ENCODE measurements at regions not wholly inside any gene's neighbourhood (a gene's known extent, or its start where the extent isn't known, plus 50 kb on each side); places are given as distances from the start of the nearest gene placed in this dataset.

GRCh38 chr15:95300958-95301357 is 1029.5 kb upstream of the NR2F2 start:
- ATAC-seq (ENCODE audit: low read depth) (peak; percentile 70), DNase-seq (ENCODE audit: low spot score) (no peak)
- no peak for TF ChIP-seq CTCF (IDR thresholded peaks at IDR 0.05; ENCODE audit: poor library complexity, severe bottlenecking)
- no peaks in the 10 kb centered on the region for H3K4me1 ChIP-seq (ENCODE audit: insufficient read depth, poor library complexity, severe bottlenecking)
- H3K9me3 ChIP-seq (ENCODE audit: severe bottlenecking), result no peaks in the 10 kb centered on the region
- H3K36me3 ChIP-seq (ENCODE audit: low read depth), result no peaks in the 10 kb centered on the region
- H3K27ac ChIP-seq (ENCODE audit: poor library complexity, severe bottlenecking), result no peak overlapping the region
- no peaks in the 10 kb centered on the region for H3K27me3 ChIP-seq (ENCODE audit: insufficient read depth, poor library complexity, severe bottlenecking)
- no peak overlapping the region for H3K4me3 ChIP-seq (ENCODE audit: severe bottlenecking)

GRCh38 chr15:95302206-95302605 is 1028.3 kb upstream of the NR2F2 start:
- Histone ChIP-seq H3K4me3 (ENCODE audit: severe bottlenecking) (no peak overlapping the region), H3K9me3 (ENCODE audit: severe bottlenecking) (no peaks in the 10 kb centered on the region), H3K36me3 (ENCODE audit: low read depth) (no peaks in the 10 kb centered on the region), H3K27me3 (ENCODE audit: insufficient read depth, poor library complexity, severe bottlenecking) (no peaks in the 10 kb centered on the region), H3K4me1 (ENCODE audit: insufficient read depth, poor library complexity, severe bottlenecking) (no peaks in the 10 kb centered on the region), H3K27ac (ENCODE audit: poor library complexity, severe bottlenecking) (no peak overlapping the region)
- TF ChIP-seq CTCF (IDR thresholded peaks at IDR 0.05; ENCODE audit: poor library complexity, severe bottlenecking), result no peak
- ATAC-seq (ENCODE audit: low read depth), result no peak
- no peak for DNase-seq (ENCODE audit: low spot score)

GRCh38 chr15:95302809-95303208 is 1027.7 kb upstream of the NR2F2 start:
- H3K27me3 ChIP-seq (ENCODE audit: insufficient read depth, poor library complexity, severe bottlenecking), result no peaks in the 10 kb centered on the region
- no peak overlapping the region for H3K4me3 ChIP-seq (ENCODE audit: severe bottlenecking)
- ATAC-seq (ENCODE audit: low read depth) (no peak), DNase-seq (ENCODE audit: low spot score) (no peak)
- no peak for TF ChIP-seq CTCF (IDR thresholded peaks at IDR 0.05; ENCODE audit: poor library complexity, severe bottlenecking)
- H3K4me1 ChIP-seq (ENCODE audit: insufficient read depth, poor library complexity, severe bottlenecking), result no peaks in the 10 kb centered on the region
- H3K27ac ChIP-seq (ENCODE audit: poor library complexity, severe bottlenecking), result no peak overlapping the region
- H3K9me3 ChIP-seq (ENCODE audit: severe bottlenecking), result no peaks in the 10 kb centered on the region
- no peaks in the 10 kb centered on the region for H3K36me3 ChIP-seq (ENCODE audit: low read depth)

- ATAC-seq (ENCODE audit: low read depth) (no peak), DNase-seq (ENCODE audit: low spot score) (no peak)
- no peaks in the 10 kb centered on the region for H3K27me3 ChIP-seq (ENCODE audit: insufficient read depth, poor library complexity, severe bottlenecking)
- H3K4me3 ChIP-seq (ENCODE audit: severe bottlenecking), result no peak overlapping the region
- no peak for TF ChIP-seq CTCF (IDR thresholded peaks at IDR 0.05; ENCODE audit: poor library complexity, severe bottlenecking)
- no peak overlapping the region for H3K27ac ChIP-seq (ENCODE audit: poor library complexity, severe bottlenecking)
- no peaks in the 10 kb centered on the region for H3K4me1 ChIP-seq (ENCODE audit: insufficient read depth, poor library complexity, severe bottlenecking)
- no peaks in the 10 kb centered on the region for H3K9me3 ChIP-seq (ENCODE audit: severe bottlenecking)
- no peaks in the 10 kb centered on the region for H3K36me3 ChIP-seq (ENCODE audit: low read depth)
These were observed 1026.8 kb upstream of the NR2F2 start for GRCh38 chr15:95303713-95304112.

GRCh38 chr15:95304151-95304946 is 1026.2 kb upstream of the NR2F2 start:
- Histone ChIP-seq H3K9me3 (ENCODE audit: severe bottlenecking) (no peaks in the 10 kb centered on the region), H3K4me1 (ENCODE audit: insufficient read depth, poor library complexity, severe bottlenecking) (no peaks in the 10 kb centered on the region), H3K27me3 (ENCODE audit: insufficient read depth, poor library complexity, severe bottlenecking) (no peaks in the 10 kb centered on the region), H3K4me3 (ENCODE audit: severe bottlenecking) (no peak overlapping the region), H3K36me3 (ENCODE audit: low read depth) (no peaks in the 10 kb centered on the region), H3K27ac (ENCODE audit: poor library complexity, severe bottlenecking) (no peak overlapping the region)
- no peak for DNase-seq (ENCODE audit: low spot score)
- TF ChIP-seq CTCF (IDR thresholded peaks at IDR 0.05; ENCODE audit: poor library complexity, severe bottlenecking), result no peak
- ATAC-seq (ENCODE audit: low read depth), result no peak
